MM.1S (cell line): ENCODE measurements at regions not wholly inside any gene's neighbourhood (a gene's known extent, or its start where the extent isn't known, plus 50 kb on each side); places are given as distances from the start of the nearest gene placed in this dataset.

ENCODE experiments used
- DNase-seq: peaks from one replicate; pipeline ENCODE4 v3.0.0-alpha.2; 2015
- H2AFZ ChIP-seq: fragments of 300-600 bp; sonication (generic); 2 replicates; pipeline ENCODE4 v1.6.0; 2016; ENCODE audit warnings: antibody characterized with exemption, low read length
- H3F3A ChIP-seq: fragments of 300-600 bp; sonication (generic); 2 replicates; pipeline ENCODE4 v1.6.1; 2016; ENCODE audit warnings: mild to moderate bottlenecking, antibody characterized with exemption, low read length, moderate library complexity, mixed read lengths; ENCODE audit not compliant: insufficient read depth
- H3K27ac ChIP-seq: fragments of 300-600 bp; sonication (generic); 2 replicates; pipeline ENCODE4 v1.5.1; 2016; ENCODE audit warnings: mild to moderate bottlenecking, low read length
- H3K27me3 ChIP-seq: fragments of 300-600 bp; sonication (generic); replicated peaks from 2 replicates; pipeline ENCODE4 v1.6.0; 2016; ENCODE audit warnings: low read length; ENCODE audit not compliant: insufficient read depth
- H3K36me3 ChIP-seq: fragments of 300-600 bp; sonication (generic); replicated peaks from 2 replicates; pipeline ENCODE4 v1.6.1; 2016; ENCODE audit warnings: mild to moderate bottlenecking, low read length, mixed read lengths; ENCODE audit not compliant: insufficient read depth
- H3K4me1 ChIP-seq: fragments of 300-600 bp; sonication (generic); 2 replicates; pipeline ENCODE4 v1.6.1; 2016; ENCODE audit warnings: low read length, mixed read lengths
- H3K4me2 ChIP-seq: fragments of 300-600 bp; sonication (generic); 2 replicates; pipeline ENCODE4 v1.6.0; 2016; ENCODE audit warnings: low read depth, low read length
- H3K4me3 ChIP-seq: fragments of 300-600 bp; sonication (generic); 2 replicates; pipeline ENCODE4 v1.5.1; 2016; ENCODE audit warnings: low read length, mixed read lengths
- H3K79me2 ChIP-seq: fragments of 300-600 bp; sonication (generic); 2 replicates; pipeline ENCODE4 v1.6.1; 2016; ENCODE audit warnings: mixed run types, low read length, mixed read lengths
- H3K9ac ChIP-seq: fragments of 300-600 bp; sonication (generic); 2 replicates; pipeline ENCODE4 v1.6.1; 2016; ENCODE audit warnings: low read length, mixed read lengths
- H3K9me2 ChIP-seq: fragments of 300-600 bp; sonication (generic); replicated peaks from 2 replicates; pipeline ENCODE4 v1.6.1; 2016; ENCODE audit warnings: mild to moderate bottlenecking, low read length, mixed read lengths; ENCODE audit not compliant: insufficient read depth
- H3K9me3 ChIP-seq: fragments of 300-600 bp; sonication (generic); replicated peaks from 2 replicates; pipeline ENCODE4 v1.6.1; 2016; ENCODE audit warnings: mild to moderate bottlenecking, low read length, mixed read lengths; ENCODE audit not compliant: insufficient read depth
- H4K20me1 ChIP-seq: fragments of 300-600 bp; sonication (generic); 2 replicates; pipeline ENCODE4 v1.6.1; 2016; ENCODE audit warnings: mild to moderate bottlenecking, low read length, moderate library complexity, mixed read lengths; ENCODE audit not compliant: insufficient read depth
- EZH2 ChIP-seq: fragments of 300-600 bp; sonication (generic); optimal IDR thresholded peaks from 2 replicates; pipeline ENCODE3; 2017; ENCODE audit warnings: low read depth, mild to moderate bottlenecking, antibody characterized with exemption, low read length, mixed read lengths
- EZH2phosphoT487 ChIP-seq: fragments of 300-600 bp; sonication (generic); IDR thresholded peaks from 2 replicates; pipeline ENCODE4 v1.6.1; 2018; ENCODE audit warnings: antibody characterized with exemption, low read length
- TF ChIP-seq, protein P1 (sequence below): fragments of 300-600 bp; sonication (generic); IDR thresholded peaks from 2 replicates; pipeline ENCODE4 v1.5.1; 2016; ENCODE audit warnings: antibody characterized with exemption, low read length, mixed read lengths

DNA sequence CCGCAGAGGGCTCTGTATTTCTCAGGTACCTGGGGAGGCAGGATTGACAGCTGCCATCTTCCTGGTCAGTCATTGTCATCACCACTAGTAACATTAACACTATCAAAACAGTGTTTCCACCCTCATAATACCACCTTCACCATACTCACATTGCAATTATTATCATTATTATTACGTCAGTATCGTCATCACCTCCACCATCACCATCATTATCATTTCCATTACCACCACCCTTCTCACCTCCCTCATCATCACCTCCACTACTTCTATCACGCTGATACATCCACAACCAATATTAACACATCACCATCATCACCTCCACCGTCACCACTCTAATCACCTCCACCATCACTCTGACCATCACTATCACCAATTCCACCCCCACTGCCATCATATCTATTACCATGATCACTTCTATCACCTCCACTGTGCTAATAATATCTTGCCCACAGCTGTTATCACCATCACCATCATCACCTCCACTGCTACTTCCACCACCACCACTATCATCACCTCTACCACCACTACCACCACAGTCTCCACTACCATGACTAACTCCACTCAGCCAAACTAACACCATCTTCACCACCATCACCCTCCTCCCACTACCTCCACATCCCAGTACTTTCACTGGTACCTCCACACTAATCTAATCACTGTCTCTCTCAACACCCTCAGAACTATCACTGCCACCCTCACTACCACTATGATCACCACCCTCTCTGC is 196.4 kb downstream of the RPS24 start:
- Histone ChIP-seq H3K4me2 (no peak overlapping the region), H3K9me3 (no peaks in the 10 kb centered on the region), H3K9ac (no peak overlapping the region), H3K27me3 (no peaks in the 10 kb centered on the region), H3K27ac (no peak overlapping the region), H3K4me3 (no peak overlapping the region), H3K9me2 (no peaks in the 10 kb centered on the region), H3K36me3 (no peaks in the 10 kb centered on the region), H4K20me1 (no peaks in the 10 kb centered on the region), H3K79me2 (no peaks in the 10 kb centered on the region), H3F3A (no peaks in the 10 kb centered on the region), H3K4me1 (no peaks in the 10 kb centered on the region), H2AFZ (no peak overlapping the region)
- DNase-seq, result no peak
- no peak for TF ChIP-seq EZH2
- no peak for TF ChIP-seq EZH2phosphoT487
- TF ChIP-seq, protein P1, sequence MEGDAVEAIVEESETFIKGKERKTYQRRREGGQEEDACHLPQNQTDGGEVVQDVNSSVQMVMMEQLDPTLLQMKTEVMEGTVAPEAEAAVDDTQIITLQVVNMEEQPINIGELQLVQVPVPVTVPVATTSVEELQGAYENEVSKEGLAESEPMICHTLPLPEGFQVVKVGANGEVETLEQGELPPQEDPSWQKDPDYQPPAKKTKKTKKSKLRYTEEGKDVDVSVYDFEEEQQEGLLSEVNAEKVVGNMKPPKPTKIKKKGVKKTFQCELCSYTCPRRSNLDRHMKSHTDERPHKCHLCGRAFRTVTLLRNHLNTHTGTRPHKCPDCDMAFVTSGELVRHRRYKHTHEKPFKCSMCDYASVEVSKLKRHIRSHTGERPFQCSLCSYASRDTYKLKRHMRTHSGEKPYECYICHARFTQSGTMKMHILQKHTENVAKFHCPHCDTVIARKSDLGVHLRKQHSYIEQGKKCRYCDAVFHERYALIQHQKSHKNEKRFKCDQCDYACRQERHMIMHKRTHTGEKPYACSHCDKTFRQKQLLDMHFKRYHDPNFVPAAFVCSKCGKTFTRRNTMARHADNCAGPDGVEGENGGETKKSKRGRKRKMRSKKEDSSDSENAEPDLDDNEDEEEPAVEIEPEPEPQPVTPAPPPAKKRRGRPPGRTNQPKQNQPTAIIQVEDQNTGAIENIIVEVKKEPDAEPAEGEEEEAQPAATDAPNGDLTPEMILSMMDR, result no peak

- no peak for TF ChIP-seq EZH2
- TF ChIP-seq EZH2phosphoT487, result no peak
- TF ChIP-seq, protein P1, result no peak
These were observed 197.7 kb downstream of the RPS24 start for GRCh38 chr10:78231327-78231726.

DNA sequence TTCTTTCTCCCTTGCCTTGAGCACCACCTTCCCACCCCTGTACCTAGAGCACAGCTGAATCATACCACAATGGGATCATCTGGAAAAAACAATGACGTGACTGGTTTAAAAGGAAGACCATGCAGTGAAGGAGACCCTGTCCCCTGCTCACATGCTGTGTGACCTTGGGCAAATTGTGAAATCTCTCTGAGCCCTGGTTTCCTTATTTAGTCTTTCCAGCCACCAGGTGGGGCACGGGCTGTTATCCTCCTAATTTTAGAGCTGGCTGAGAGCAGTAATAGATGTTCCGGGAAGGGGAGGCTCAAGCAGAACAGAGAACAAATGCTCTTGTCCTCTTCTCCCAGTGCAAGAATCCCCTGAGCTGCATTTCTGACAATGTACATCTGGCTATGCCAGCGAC is 198.3 kb downstream of the RPS24 start:
- H3K9me3 ChIP-seq, result no peaks in the 10 kb centered on the region
- H3K27ac ChIP-seq, result no peak overlapping the region
- no peaks in the 10 kb centered on the region for H3K79me2 ChIP-seq
- TF ChIP-seq EZH2phosphoT487, result no peak
- TF ChIP-seq, protein P1, result no peak
- no peak for TF ChIP-seq EZH2
- no peaks in the 10 kb centered on the region for H3K27me3 ChIP-seq
- H3K4me3 ChIP-seq, result no peak overlapping the region
- H3F3A ChIP-seq, result no peaks in the 10 kb centered on the region
- no peaks in the 10 kb centered on the region for H3K4me1 ChIP-seq
- no peak overlapping the region for H3K4me2 ChIP-seq
- H3K9ac ChIP-seq, result no peak overlapping the region
- H3K9me2 ChIP-seq, result no peaks in the 10 kb centered on the region
- H4K20me1 ChIP-seq, result no peaks in the 10 kb centered on the region
- no peak overlapping the region for H2AFZ ChIP-seq
- DNase-seq, result no peak
- H3K36me3 ChIP-seq, result no peaks in the 10 kb centered on the region

More at GRCh38 chr10:78231327-78231726, 197.7 kb downstream of the RPS24 start:
- no peaks in the 10 kb centered on the region for H3K79me2 ChIP-seq
- H2AFZ ChIP-seq, result no peak overlapping the region
- no peak overlapping the region for H3K27ac ChIP-seq
- H3K9ac ChIP-seq, result no peak overlapping the region
- no peaks in the 10 kb centered on the region for H3K27me3 ChIP-seq
- H3K4me1 ChIP-seq, result no peaks in the 10 kb centered on the region
- no peak for DNase-seq
- H3K9me3 ChIP-seq, result no peaks in the 10 kb centered on the region
- H3K36me3 ChIP-seq, result no peaks in the 10 kb centered on the region
- H3F3A ChIP-seq, result no peaks in the 10 kb centered on the region
- no peak overlapping the region for H3K4me2 ChIP-seq
- H3K9me2 ChIP-seq, result no peaks in the 10 kb centered on the region
- H4K20me1 ChIP-seq, result no peaks in the 10 kb centered on the region
- H3K4me3 ChIP-seq, result no peak overlapping the region
